Adipocyte (in vitro differentiated cells): ENCODE measurements at regions not wholly inside any gene's neighbourhood (a gene's known extent, or its start where the extent isn't known, plus 50 kb on each side); places are given as distances from the start of the nearest gene placed in this dataset.
"Not testable (repeated sequence)": the region's sequence is repeated elsewhere in the genome, so short reads cannot be mapped to it uniquely, and the experiment has no call there.

ENCODE experiments used
- DNase-seq: peaks from one replicate; pipeline ENCODE4 v3.0.0-alpha.2; 2015; ENCODE audit warnings: low read depth
- H3K27me3 ChIP-seq: replicated peaks from 2 replicates; pipeline ENCODE4 v1.7.0; 2013; ENCODE audit warnings: mild to moderate bottlenecking, low read length, moderate library complexity; ENCODE audit not compliant: control insufficient read depth, insufficient read depth
- H3K36me3 ChIP-seq: 2 replicates; pipeline ENCODE4 v1.7.0; 2013; ENCODE audit warnings: low read length, mild to moderate bottlenecking, moderate library complexity; ENCODE audit not compliant: control insufficient read depth, insufficient read depth, severe bottlenecking
- H3K4me1 ChIP-seq: 2 replicates; pipeline ENCODE4 v1.7.0; 2013; ENCODE audit warnings: mild to moderate bottlenecking, low read length, moderate library complexity; ENCODE audit not compliant: control insufficient read depth, insufficient read depth
- H3K4me3 ChIP-seq: 2 replicates; pipeline ENCODE4 v1.7.0; 2013; ENCODE audit warnings: mild to moderate bottlenecking, low read length, moderate library complexity
- H3K9ac ChIP-seq: 2 replicates; pipeline ENCODE4 v1.7.0; 2013; ENCODE audit warnings: mild to moderate bottlenecking, low read length, moderate library complexity
- H3K9me3 ChIP-seq: 2 replicates; pipeline ENCODE4 v1.7.0; 2013; ENCODE audit warnings: mild to moderate bottlenecking, low read length, moderate library complexity; ENCODE audit not compliant: control insufficient read depth

DNA sequence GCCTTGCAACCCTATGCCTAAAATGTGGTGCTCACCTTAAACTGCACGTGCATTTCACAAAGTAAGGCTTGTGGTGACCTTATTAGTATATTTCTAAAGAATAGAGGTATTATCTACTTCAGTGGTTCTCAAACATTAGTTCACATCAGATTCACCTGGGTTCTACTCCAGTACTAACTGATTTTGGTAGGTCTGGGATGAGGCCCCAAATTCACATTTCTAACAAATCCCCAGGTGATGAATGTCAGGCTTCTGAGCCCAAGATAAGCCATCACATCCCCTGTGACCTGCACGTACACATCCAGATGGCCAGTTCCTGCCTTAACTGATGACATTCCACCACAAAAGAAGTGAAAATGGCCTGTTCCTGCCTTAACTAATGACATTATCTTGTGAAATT lies 329.1 kb upstream of the KCNMB2 start:
- H3K27me3 ChIP-seq, DNase-seq, H3K36me3 ChIP-seq, H3K9me3 ChIP-seq, H3K4me3 ChIP-seq, H3K9ac ChIP-seq, H3K4me1 ChIP-seq: not testable (repeated sequence)

DNA sequence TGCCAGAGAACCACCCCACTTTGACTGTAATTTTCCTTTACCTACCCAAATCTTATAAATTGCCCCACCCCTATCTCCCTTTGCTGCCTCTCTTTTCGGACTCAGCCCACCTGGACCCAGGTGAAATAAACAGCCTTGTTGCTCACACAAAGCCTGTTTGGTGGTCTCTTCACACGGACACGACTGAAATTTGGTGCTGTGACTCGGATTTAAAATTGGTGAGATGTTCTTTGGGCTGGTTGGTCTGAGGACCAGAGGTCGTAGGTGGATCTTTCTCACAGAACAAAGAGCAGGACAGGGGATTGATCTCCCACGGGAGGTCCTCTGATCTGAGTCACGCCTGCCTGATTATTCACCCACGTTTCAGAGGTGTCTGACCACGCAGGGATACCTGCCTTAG lies 328.6 kb upstream of the KCNMB2 start:
- not testable (repeated sequence) for H3K4me3 ChIP-seq, H3K27me3 ChIP-seq, H3K4me1 ChIP-seq, H3K9ac ChIP-seq, DNase-seq, H3K9me3 ChIP-seq, H3K36me3 ChIP-seq

DNA sequence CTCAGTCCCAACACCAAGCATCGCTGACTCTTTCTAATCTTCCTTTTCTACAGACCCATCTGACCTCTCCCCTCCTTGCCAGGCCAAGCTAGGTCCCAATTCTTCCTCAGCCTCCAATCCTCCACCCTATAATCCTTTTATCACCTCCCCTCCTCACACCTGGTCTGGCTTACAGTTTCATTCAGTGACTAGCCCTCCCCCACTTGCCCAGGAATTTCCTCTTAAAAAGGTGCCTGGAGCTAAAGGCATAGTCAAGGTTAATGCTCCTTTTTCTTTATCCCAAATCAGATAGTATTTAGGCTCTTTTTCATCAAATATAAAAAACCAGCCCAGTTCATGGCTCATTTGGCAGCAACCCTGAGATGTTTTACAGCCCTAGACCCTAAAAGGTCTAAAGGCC lies 327.1 kb upstream of the KCNMB2 start:
- DNase-seq, H3K36me3 ChIP-seq, H3K9me3 ChIP-seq, H3K27me3 ChIP-seq, H3K9ac ChIP-seq, H3K4me3 ChIP-seq, H3K4me1 ChIP-seq: not testable (repeated sequence)

DNA sequence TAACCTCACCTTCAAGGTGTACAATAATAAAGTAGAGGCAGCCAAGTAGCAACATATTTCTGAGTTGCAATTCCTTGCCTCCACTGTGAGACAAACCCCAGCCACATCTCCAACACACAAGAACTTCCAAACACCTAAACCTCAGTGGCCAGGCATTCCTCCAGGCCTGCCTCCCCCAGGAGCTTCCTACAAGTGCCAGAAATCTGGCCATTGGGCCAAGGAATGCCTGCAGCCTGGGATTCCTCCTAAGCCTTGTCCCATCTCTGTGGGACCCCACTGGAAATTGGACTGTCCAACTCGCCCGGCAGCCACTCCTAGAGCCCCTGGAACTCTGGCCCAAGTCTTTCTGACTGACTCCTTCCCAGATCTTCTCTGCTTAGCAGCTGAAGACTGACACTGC lies 326.6 kb upstream of the KCNMB2 start:
- H3K27me3 ChIP-seq, H3K4me3 ChIP-seq, H3K4me1 ChIP-seq, H3K36me3 ChIP-seq, H3K9me3 ChIP-seq, DNase-seq, H3K9ac ChIP-seq: not testable (repeated sequence)

DNA sequence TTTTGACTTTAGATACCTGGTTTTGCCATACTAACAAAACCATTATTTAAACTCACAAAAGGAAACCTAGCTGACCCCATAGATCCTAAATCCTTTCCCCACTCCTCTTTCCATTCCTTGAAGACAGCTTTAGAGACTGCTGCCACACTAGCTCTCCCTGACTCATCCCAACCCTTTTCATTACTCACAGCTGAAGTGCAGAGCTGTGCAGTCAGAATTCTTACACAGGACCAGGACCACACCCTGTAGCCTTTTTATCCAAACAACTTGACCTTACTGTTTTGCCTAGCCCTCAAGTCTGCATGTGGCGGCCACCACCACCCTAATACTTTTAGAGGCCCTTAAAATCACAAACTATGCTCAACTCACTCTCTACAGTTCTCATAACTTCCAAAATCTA lies 325.1 kb upstream of the KCNMB2 start:
- not testable (repeated sequence) for H3K9ac ChIP-seq, H3K36me3 ChIP-seq, H3K4me1 ChIP-seq, H3K27me3 ChIP-seq, H3K4me3 ChIP-seq, H3K9me3 ChIP-seq
- DNase-seq: peak; percentile 39

DNA sequence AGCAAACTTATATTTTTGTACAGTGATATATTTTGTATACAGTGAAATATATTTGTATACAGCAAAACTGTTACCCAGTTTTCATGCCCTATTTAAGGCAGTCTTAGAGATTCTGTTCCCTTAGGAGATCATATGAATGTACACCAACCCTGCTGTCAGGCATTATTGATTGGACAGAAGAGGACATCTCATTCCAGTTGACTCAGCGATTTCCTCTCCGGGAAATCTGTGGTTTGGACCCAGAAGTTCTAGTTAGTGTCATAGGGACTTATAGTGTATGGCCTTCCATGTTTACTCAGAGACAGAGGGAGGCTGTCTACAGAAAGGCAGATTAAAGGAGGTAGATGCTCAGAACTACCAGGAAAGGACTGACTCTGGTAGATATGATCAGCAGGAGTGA lies 318.8 kb upstream of the KCNMB2 start:
- Histone ChIP-seq H3K9ac (no peak overlapping the region), H3K36me3 (no peaks in the 10 kb centered on the region), H3K4me1 (no peaks in the 10 kb centered on the region), H3K27me3 (no peaks in the 10 kb centered on the region), H3K9me3 (no peaks in the 10 kb centered on the region), H3K4me3 (no peak overlapping the region)
- no peak for DNase-seq

DNA sequence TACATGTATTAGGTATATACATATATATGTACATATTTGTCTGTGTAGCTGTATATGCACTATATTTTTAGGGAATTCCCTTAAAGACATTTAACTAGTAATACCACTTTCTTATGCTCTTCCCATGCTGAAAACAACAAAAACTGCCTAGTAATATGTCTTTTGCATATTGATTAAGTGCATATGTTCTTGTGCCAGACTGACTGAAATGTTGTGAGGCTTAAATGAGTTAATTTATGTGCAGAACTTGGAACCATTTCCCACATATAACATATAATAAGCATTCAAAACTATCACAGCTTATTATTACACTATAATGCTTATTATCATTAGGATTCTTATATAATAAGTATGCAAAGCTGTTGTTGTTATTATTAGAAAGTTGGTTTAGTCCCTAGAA lies 318.0 kb upstream of the KCNMB2 start:
- Histone ChIP-seq H3K27me3 (no peaks in the 10 kb centered on the region), H3K9me3 (no peaks in the 10 kb centered on the region), H3K9ac (no peak overlapping the region), H3K36me3 (no peaks in the 10 kb centered on the region), H3K4me1 (no peaks in the 10 kb centered on the region), H3K4me3 (no peak overlapping the region)
- DNase-seq: no peak

DNA sequence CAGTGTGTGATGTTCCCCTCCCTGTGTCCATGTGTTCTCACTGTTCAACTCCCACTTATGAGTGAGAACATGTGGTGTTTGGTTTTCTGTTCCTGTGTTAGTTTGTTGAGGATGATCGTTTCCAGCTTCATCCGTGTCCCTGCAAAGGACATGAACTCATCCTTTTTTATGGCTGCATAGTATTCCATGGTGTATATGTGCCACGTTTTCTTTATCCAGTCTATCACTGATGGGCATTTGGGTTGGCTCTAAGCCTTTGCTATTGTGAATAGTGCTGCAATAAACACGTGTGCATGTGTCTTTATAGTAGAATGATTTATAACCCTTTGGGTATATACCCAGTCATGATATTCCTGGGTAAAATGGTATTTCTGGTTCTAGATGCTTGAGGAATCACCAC lies 316.6 kb upstream of the KCNMB2 start:
- DNase-seq, H3K36me3 ChIP-seq, H3K4me1 ChIP-seq, H3K4me3 ChIP-seq, H3K9ac ChIP-seq, H3K9me3 ChIP-seq, H3K27me3 ChIP-seq: not testable (repeated sequence)

DNA sequence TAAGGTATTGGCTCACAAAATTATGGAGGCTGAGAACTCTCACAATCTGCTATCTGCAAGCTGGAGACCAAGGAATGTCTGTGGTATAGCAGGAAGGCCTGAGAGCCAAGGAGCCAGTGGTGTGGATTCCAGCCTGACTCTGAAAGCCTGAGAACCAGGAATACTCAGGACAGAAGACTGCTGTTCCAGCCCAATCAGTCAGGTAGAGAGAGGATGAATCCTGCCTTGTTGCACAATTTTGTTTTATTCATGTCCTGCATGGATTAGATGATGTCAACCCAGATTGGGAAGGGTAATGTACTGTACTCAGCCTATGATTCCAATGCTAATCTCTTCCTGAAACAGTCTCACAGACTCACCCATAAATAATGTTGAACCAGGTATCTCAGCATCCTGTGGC lies 312.4 kb upstream of the KCNMB2 start:
- no peaks in the 10 kb centered on the region for H3K4me1 ChIP-seq
- H3K9me3 ChIP-seq: peaks cover 6% of the 10 kb centered on the region
- H3K27me3 ChIP-seq: no peaks in the 10 kb centered on the region
- H3K4me3 ChIP-seq: no peak overlapping the region
- no peak for DNase-seq
- no peak overlapping the region for H3K9ac ChIP-seq
- H3K36me3 ChIP-seq: no peaks in the 10 kb centered on the region

DNA sequence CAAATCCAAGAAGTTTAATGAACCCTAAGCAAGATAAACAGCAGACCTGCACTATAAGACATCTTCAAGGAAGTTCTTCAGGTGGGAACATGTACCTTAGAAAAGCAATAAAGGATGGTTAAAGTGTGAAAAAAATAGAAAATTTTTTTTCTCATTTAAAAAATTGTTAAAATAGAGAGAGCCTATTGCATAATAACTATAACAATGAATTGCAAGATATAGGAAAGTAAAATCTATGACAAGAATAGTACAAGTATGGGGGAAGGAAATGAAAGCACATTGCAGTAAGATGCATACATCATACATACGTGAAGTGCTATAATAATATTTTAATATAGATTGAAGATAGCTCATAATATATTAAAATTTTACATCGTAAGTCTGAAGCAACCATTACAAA lies 310.1 kb upstream of the KCNMB2 start:
- no peak for DNase-seq
- Histone ChIP-seq H3K27me3 (no peaks in the 10 kb centered on the region), H3K36me3 (no peaks in the 10 kb centered on the region), H3K4me1 (no peaks in the 10 kb centered on the region), H3K9ac (no peak overlapping the region), H3K9me3 (peaks cover 24% of the 10 kb centered on the region), H3K4me3 (no peak overlapping the region)

DNA sequence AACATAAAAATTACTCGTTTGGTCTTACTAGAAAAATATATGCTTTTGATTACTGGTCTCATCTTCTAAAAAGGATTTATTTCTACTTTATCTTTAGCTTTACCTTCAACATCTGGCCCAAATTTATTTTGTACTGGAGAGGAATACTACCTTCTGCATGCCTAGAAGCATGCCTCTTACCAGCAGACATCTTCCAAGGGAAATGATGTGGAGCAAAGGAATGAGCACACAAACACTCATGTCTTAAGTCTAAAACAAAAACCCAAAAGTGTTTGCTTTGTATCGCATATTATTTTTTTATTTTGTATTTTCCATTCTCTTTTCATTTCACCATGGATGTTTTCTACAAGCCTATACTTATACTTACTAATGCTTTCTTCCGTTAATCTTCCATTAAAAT lies 304.6 kb upstream of the KCNMB2 start:
- peak; percentile 10 for DNase-seq
- Histone ChIP-seq H3K36me3 (no peaks in the 10 kb centered on the region), H3K9ac (no peak overlapping the region), H3K9me3 (peaks cover 24% of the 10 kb centered on the region), H3K4me3 (no peak overlapping the region), H3K27me3 (no peaks in the 10 kb centered on the region), H3K4me1 (peaks cover 7% of the 10 kb centered on the region)

DNA sequence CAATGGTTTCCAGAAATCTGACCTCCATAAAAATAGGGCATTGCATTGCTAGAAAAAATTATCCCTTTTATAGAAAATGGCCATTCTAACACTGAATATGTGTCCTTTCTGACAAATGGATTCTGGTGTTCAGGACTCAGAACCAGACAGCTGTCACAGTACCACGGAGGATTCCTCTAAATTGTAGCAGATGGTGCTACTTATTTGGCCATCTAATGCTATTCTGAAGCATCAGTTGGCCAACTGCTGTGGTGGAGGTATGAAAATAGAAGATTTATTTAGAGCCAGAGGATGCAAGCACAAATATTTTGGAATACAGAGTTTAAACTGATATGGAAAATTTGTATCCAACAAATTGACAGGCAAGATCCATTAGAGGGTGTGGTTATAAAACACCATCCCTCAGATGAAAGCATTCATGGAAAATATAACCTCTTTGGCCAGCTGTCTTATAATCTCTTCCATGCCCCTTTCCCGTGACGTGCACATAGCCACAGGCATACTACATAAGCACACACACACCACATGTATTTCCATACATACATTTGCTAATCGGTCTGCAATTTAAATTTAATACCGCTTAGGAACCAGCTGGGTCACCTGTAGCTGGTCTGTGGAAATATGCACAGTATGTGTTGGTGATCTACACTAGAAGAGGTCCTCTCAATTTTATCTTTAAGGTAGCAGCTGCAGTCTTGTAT lies 302.7 kb upstream of the KCNMB2 start:
- no peaks in the 10 kb centered on the region for H3K27me3 ChIP-seq
- H3K36me3 ChIP-seq: no peaks in the 10 kb centered on the region
- H3K9me3 ChIP-seq: peaks cover 20% of the 10 kb centered on the region
- DNase-seq: no peak
- no peak overlapping the region for H3K9ac ChIP-seq
- peaks cover 23% of the 10 kb centered on the region for H3K4me1 ChIP-seq
- no peak overlapping the region for H3K4me3 ChIP-seq
